WTC11 (cell line): ENCODE measurements at regions not wholly inside any gene's neighbourhood (a gene's known extent, or its start where the extent isn't known, plus 50 kb on each side); places are given as distances from the start of the nearest gene placed in this dataset.

Source experiments
- CTCF ChIP-seq: fragments of 200-600 bp; IDR thresholded peaks from 2 replicates; pipeline ENCODE4 v1.8.0; 2022; ENCODE audit warnings: antibody characterized with exemption
- ETV6 ChIP-seq: sonication (generic); formaldehyde crosslinking; IDR thresholded peaks from 2 replicates; pipeline ENCODE4 v1.8.1; 2022; ENCODE audit warnings: mild to moderate bottlenecking, missing genetic modification reagents
- TP53 ChIP-seq: sonication (generic); formaldehyde crosslinking; IDR thresholded peaks from 2 replicates; pipeline ENCODE4 v1.8.1; 2023; ENCODE audit warnings: mild to moderate bottlenecking, missing genetic modification reagents
- USF1 ChIP-seq: sonication (generic); formaldehyde crosslinking; IDR thresholded peaks from 2 replicates; pipeline ENCODE4 v1.8.0; 2022; ENCODE audit warnings: mild to moderate bottlenecking, missing genetic modification reagents
- TF ChIP-seq, protein P1 (sequence below): sonication (generic); formaldehyde crosslinking; IDR thresholded peaks from 2 replicates; pipeline ENCODE4 v1.8.0; 2022; ENCODE audit warnings: mild to moderate bottlenecking, missing genetic modification reagents
- TF ChIP-seq, protein P2 (sequence below): sonication (generic); formaldehyde crosslinking; IDR thresholded peaks from 2 replicates; pipeline ENCODE4 v1.8.1; 2023; ENCODE audit warnings: mild to moderate bottlenecking, missing genetic modification reagents

DNA sequence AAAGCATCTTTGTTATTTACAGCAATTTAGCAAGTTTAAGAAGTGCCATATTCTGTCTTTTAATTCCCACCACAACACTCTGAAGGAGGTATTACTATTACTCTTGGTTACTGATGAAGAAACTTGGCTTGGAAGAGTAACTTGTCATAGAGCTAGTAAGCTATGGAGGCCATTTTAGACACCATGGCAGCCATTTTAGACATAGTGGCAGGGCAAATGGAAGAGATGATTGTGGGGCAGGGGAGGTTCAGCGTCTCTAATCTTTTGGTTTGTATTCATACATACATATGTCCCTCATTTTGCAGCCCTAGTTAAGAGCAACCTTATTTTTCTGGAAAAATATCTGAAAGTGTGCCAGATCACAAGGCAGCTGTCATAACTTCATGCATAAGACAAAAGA lies 82.6 kb upstream of the SOX1 start:
- TF ChIP-seq ETV6 (CRISPR knock-in tag) (no peak), CTCF (no peak), USF1 (no peak), TP53 (no peak)
- TF ChIP-seq, protein P1, sequence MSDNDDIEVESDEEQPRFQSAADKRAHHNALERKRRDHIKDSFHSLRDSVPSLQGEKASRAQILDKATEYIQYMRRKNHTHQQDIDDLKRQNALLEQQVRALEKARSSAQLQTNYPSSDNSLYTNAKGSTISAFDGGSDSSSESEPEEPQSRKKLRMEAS (CRISPR knock-in tag), result no peak
- TF ChIP-seq, protein P2, sequence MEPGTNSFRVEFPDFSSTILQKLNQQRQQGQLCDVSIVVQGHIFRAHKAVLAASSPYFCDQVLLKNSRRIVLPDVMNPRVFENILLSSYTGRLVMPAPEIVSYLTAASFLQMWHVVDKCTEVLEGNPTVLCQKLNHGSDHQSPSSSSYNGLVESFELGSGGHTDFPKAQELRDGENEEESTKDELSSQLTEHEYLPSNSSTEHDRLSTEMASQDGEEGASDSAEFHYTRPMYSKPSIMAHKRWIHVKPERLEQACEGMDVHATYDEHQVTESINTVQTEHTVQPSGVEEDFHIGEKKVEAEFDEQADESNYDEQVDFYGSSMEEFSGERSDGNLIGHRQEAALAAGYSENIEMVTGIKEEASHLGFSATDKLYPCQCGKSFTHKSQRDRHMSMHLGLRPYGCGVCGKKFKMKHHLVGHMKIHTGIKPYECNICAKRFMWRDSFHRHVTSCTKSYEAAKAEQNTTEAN (CRISPR knock-in tag), result no peak
